NCI-H1417 (cell line): ENCODE measurements at regions not wholly inside any gene's neighbourhood (a gene's known extent, or its start where the extent isn't known, plus 50 kb on each side); places are given as distances from the start of the nearest gene placed in this dataset.
A peak's percentile ranks its signal among the peaks of the same experiment; 100 is the strongest.
"Not testable (repeated sequence)": the region's sequence is repeated elsewhere in the genome, so short reads cannot be mapped to it uniquely, and the experiment has no call there.

ENCODE experiments used
- DNase-seq, 3 experiments: peaks; one replicate each; lab custom pipeline; 2025; lab: John Stamatoyannopoulos, UW

DNA sequence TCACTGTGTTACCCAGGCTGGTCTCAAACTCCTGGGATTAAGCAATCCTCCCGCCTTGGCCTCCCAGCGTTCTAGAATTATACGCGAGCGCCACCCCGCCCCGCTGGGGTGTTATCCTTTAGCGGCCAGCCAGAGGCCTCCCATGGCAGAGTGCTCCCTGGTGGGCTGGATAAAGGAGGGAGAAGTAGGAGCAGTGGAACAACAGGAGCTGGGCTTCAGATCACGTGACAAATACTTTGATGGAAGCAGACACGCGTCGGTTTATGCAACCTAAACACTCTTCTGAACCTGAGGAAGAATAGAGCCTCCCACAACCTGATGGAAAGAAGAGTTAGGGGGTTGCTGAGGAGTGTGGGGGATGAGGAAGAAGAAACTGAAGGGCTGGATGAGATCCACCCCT lies 2114.0 kb downstream of the TP53TG3F start:
- no peak for DNase-seq

DNA sequence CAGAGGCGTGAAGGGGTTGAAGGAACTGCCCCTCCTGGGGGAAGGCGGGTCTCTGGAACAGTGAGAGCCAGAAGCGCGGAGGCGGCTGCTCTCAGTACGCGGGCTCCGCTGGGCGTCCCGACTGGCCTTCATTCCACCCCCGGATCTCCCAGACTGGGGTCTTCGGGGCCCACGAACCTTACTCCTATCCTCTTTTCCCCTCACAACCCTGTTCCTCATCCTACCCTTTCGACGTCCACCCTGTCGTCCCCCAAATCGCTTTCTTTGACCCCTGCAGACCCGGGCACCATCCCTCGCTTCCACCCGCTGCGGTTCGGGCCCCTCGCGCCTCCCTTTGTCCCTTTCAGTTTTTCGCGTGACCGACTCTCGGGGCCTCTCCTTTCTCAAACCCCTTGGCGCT lies 2114.6 kb downstream of the TP53TG3F start:
- no peak for DNase-seq

DNA sequence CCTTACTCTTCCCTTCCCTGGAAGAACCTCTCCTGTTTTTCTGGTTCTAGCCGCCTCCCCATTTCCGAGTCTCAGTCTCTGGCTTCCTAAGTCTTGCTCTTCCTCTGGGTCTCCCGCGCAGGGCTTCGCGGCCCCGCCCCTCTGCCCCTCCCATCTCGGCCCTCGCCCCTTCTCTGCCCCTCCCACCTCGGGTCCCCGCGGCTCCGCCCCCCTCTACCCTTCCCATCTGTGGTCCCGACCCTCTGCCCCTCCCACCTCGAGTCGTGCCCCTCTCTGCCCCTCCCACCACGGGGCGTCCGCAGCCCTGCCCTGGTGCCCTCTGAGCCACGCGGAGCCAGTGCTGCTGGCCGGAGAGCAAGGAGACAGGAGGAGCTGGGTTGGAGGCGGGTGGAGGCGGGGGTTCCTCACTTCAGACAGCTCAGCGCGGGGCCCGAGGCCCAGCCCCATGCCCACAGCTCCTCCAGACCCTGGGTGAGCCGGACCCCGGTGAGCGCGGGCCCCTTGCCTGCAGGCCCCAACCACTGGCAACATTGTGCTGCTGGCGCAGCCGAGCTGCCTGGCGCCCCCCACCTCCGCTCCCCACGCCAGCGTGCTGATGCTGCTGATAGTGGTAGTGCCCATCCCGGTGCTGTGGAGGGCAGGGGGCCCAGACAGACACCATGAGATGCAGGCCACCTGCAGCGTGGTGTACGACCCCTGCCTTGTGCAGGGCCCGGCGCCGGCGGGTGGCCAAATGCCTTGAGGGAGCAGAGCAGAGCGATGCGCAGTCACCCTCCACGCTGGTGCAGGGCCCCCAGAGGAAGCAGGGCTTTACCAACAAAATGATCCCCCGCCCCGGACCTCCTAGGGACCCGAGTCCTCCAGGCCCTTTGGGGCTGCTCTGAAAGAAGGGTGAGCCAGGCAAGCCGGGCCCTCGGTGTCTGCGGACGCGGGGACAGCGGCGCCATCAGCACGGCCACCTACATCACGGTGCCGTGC lies 2115.3 kb downstream of the TP53TG3F start:
- no peak for DNase-seq

DNA sequence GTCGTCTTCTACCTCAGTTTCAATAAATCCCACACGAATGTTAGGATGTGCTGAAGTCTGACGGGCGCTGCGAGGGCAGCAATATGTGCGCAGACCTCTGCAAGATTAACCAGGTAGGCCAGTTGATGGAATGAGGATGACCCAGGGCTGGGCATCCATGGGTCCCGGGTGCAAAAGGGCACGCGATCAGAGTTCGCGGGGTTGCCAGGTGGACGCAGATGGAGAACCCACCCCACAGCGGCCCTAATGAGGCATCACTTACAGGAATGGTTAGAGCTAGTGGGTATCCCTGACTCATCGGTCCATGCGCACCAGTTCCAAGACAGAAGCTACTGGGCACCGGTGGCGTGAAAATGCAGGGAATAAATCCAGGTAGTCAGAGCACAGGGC lies 2116.0 kb downstream of the TP53TG3F start:
- DNase-seq: no peak

DNA sequence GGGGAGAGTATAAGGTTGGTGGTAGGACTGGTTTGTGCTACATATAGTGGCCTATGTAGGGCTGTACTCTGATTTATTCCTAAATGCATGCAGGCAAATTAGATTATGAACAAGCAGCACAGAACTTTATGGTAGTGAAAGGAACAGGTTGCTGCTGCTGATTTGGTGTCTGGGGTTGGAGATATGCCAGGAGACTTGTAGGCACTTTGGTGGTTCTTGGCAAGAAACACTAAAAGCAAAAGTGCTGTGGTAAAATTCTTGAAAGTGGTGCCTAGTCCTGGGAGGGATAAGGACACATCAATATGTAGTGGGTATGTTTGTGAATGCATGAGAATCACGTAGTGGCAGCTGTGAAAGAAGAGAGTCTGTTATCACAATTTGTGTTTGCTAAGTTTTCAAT lies 2126.0 kb downstream of the TP53TG3F start:
- DNase-seq: no peak

DNA sequence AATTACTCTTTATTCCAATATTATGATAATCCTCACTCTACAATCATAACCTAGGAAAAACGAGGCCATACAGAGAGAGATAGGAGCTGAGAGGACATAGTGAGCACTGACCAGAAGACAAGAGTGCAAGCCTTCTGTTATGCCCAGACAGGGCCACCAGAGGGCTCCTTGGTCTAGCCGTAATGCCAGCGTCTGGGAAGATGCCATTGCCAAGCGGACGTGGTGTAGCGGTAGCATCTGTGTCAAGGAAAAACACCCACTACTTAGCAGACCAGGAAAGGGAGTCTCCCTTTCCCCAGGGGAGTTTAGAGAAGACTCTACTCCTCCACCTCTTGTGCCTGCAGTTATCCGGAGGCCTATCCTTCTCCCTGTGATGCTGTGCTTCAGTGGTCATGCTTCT lies 2131.5 kb downstream of the TP53TG3F start:
- DNase-seq: peak in 2 of 3 experiments; percentile 1 to 2

DNA sequence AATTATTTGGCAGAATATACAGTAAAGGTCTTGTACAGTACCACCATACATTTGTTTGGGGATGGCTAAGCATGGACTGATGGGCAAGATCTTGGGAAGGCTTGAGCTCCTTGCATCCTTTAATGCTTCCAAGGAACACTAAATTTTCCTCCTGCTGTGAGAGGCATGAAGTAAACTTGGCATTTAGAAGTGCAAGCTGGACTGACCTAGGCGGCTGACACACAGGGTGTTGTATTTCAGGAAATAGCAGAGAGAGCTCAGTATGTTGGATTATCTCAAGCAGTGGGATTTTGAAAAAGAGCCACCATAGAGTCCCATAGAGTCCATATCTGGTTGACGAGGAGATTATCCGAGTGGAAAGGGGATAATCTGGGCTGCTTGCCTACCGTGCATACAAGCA lies 2137.1 kb downstream of the TP53TG3F start:
- no peak for DNase-seq

DNA sequence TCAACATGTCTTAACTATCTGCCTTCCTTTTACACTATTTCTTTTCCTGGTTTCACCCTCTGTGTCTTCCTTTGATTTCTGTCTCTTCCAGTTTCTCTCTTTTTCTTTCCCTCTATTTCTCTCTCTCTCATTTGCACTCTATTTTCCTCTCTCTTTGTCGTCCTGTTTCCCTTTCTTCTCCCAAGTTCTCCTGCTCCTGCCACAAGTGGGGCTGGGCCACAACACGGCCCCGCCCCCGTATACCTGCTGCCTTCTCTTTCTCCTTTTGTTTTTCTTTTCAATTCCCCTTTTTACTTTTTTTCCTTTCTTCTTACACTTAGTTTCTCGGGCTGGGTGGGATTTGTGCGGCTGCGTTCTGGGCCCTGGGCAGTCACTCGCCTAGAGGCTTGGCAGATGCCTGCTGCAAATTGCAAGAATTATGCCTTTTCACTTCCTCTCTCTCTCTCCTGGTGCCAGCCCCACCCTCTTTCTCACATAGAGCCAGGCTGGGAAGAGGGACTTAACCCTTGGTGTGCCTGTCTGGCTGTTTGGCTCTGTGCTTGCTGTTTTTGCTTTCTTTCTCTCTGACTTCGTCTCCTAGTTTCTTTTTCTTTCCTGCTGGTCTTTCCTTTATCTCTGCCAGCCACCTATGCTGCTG lies 2139.4 kb downstream of the TP53TG3F start:
- no peak for DNase-seq

DNA sequence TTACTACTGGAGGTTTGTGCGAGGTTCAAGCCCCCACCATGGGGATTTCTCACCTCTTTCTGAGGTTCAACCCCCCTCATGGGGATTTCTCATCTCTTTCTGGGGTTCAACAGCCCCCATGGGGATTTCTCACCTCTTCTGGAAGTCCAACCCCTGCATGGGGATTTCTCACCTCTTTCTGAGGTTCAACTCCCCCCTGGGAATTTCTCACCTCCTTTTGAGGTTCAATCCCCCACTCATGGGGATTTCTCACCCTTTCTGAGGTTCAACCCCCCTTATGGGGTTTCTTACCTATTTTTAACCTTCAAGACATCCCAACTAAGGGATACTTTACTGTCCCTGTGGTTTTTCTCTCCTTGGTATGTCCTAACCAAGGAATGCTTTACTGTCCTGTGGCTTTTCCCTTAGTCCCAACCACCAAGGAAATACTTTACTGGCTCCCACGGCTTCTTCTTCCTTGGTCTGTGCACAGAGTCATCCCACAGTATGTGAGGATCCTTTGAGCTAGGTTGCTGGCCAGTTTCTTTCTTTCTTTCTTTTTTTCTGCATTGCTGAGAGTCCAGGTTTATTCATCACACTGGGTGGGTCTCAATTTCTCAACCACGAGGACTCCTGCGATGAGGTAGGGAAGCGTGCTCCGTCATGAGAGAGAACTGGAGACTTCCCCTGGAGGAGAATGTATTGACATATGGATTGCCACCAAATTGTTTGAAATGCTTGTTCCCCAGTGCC lies 2140.2 kb downstream of the TP53TG3F start:
- DNase-seq: no peak

DNA sequence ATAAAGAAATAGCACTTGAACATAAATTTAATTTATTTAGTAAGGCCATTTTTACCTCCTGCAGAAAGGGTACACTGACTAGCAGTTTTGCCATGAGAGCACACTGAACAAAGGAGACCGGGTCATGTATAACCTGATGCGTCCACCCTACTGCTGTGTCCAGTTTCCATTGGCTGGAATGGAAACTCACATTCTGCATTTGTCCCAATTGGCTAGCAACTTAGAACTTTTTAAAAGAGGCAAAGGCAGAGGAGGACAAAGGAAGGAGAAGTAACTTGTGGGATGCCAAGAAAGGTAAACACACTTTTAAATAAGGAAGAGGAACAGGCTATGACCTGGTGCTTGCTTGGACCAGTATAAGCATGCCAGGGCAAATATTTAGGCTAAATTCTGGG lies 2140.7 kb downstream of the TP53TG3F start:
- DNase-seq: not testable (repeated sequence)

DNA sequence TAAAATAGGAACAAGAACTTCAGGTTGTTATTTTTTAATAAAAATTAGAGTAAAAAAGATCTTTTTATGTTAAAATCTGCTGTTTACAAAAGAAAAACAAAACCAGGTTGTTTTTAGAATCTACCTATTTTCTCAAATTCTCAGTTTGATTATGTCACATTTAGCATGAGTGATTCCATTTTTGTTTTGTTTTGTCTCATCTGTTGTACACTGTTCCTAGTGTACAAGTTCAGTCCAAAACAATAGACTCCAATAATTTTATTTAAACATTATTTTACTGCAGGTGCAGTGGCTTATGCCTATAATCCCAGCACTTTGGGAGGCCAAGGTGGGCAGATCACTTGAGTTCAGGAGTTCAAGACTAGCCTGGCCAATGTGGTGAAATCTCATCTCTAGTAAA lies 2142.7 kb downstream of the TP53TG3F start:
- no peak for DNase-seq

DNA sequence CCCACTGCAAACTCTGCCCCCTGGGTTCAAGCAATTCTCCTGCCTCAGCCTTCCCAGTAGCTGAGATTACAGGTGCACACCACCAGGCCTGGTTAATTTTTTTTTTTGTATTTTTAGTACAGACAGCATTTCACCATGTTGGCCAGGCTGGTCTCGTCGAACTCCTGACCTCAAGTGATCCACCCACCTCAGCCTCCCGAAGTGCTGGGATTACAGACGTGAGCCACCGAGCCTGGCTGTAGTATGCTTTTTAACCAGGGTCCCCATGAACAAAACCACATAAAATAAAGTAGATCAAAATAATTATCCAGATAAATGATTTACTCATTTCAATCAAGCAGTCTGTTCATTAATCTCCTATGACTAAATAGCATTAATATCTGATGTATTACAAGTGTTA lies 2144.0 kb downstream of the TP53TG3F start:
- not testable (repeated sequence) for DNase-seq

DNA sequence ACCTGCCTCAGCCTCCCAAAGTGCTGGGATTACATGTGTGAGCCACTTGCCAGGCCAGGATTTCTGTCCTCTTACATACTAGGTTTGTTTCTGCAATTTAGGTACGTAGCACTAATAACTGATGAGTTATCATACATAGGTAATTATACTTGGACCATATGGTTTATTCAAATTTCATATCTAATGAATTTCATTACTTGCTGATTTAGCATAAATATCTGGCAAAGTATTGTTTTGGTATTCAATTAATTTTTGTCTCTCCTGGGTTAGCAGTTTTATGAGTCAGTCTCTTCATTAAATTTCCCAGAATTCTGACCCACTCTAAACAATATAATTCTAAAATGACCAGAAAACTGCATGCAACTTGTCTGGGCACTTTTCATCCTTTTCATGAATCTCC lies 2146.5 kb downstream of the TP53TG3F start:
- DNase-seq: no peak

DNA sequence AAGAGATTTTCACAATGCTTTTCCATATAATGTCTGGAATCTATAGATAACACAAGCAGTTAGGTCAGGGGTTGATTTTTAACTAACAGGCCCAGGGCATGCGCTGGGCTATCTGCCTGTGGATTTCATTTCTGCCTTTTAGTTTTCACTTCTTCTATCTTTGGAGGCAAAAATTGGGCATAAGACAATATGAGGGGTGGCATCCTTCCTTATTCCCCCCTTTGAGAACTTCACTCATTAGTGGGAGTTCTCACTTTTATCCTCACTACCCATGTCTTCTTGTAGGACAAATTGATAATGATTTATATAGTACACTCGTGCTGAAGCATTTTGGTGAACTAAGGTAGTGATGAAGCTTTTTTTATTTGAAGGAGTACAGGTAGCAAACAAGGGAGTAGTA lies 2155.5 kb downstream of the TP53TG3F start:
- not testable (repeated sequence) for DNase-seq

DNA sequence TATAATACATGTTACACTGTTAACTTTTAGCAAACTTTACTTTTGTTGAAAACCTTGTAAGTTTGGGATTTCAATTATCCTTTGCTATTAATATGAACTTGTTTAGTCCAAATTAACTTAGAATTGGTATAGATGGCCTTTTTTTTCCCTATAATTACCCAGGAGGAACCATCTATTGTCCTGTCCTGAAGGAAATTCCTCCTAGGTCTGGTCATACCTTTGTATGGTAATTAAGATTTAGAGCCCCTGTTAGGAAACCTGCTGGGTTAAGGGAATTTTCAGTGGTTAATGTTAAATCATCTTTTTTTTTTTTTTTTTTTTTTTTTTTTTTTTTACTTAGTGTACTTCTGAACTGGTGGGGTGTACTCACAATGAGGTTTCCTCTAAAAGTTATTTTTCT lies 2159.8 kb downstream of the TP53TG3F start:
- DNase-seq: not testable (repeated sequence)

DNA sequence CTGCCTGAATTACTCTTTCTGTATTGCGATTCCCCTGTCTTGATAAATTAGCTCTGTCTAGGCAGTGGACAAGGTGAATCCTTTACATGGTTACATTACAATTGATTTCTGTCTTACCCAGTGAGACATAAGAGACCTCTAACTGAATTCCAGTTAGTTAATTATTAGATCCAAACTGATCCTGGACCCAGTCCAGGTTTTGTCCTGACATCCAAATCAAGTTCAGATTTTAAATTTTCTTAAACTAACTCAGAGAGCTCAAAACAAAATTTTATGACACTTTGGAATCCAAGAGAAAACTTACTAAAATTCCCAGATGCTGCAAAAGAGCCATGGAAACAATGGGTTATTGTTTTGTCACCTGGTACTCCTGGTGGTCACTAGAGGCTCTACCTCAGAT lies 2166.6 kb downstream of the TP53TG3F start:
- no peak for DNase-seq

DNA sequence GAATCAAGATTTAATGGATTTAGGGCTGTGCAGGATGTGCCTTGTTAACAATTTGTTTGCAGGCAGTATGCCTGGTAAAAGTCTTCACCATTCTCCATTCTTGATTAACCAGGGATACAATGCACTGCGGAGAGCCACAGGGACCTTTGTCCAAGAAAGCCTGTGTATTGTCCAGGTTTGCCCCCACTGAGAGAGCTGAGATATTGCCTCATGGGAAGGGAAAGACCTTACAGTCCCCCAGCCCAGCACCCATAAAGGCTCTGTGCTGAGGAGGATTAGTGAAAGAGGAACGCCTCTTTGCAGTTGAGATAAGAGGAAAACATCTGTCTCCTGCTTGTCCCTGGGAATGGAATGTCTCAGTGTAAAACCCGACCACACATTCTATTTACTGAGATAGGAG lies 2169.6 kb downstream of the TP53TG3F start:
- no peak for DNase-seq

DNA sequence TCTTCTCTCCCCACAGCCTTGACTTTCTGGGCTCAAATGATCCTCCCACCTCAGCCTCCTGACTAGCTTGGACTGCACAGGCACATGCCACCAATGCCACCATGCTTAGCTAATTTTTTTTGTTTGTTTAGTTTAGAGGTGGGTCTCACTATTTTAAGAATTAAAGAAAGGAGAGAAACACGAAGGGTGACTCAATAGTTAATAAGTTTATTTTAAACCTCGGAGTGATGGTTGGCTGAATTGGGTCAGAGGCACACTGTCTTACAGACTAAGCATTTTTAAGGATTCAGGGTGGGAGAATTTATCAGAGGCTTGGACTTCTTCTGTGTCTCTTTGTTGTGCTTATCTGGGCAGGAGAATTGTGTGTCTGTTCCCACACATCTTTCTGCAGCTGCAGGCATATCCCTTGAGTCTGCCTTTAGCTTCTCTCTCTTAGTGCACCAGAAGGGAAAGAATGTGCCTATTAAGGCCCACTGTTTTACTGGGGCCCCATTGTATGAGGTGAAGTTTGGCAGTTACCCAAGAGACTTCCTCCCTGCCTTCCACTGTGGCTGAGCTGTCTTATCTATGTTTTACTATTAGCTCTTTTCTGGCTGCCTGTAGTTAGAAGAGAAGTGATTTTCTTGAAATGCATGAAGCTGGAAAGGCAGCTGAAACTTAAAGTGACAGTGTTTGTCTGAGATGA lies 2172.0 kb downstream of the TP53TG3F start:
- DNase-seq: no peak

DNA sequence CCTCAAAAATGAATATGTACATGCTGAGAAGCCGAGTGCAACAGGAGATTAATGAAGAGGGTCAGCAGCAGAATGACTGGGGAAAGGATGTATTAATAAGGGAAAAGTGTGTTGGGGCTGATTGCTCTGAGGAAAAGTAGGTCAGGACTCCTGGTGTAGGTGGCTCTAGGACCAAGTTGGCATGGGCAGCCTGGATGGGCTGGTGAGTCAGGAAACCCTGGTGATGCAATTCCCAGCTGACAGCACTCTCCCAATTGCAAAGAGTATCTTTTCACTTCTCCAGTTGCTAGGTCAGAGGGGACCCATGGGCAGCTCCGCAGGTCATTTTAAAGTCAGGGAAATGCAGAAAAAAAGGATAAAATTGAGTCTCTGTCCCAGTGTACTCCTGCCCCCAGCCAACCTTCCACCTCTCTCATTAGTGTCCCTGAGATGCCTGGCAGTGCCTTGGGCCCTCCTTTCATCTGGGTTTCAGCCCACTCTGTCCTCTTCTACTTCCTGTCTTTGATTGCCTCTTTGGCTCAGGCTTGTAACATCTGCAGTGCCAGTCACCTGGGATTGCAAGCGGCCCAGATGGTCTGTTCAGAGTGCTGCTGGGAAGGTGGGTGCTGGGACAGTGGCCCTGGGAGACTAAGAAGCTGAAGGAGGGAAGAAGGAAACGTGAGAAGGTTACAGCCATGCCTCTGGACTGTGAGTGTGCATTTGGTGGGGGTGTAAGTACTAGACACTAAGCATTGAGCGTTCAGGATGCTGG lies 2177.2 kb downstream of the TP53TG3F start:
- no peak for DNase-seq

DNA sequence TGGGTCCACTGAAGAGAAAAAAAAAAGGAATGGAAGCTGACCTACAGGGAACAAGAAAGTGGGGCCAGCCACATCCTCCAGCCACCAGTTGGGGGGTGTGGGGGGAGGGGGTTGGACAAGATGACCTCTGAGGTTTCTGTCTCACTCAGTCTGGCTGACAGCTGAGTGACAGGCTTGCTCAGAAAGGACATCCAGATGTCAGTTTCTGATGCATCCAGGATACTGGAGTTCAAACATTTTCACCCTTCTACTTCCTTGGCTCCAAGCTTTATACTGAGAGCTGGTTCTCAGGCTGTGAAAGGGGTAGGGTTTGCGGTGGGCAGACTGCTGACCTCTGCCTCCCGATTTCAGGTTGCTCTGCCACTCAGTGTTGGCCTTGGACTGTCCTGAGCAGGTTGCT lies 2178.3 kb downstream of the TP53TG3F start:
- no peak for DNase-seq
